ENCODE measurements at regions not wholly inside any gene's neighbourhood (a gene's known extent, or its start where the extent isn't known, plus 50 kb on each side); places are given as distances from the start of the nearest gene placed in this dataset.
A peak's percentile ranks its signal among the peaks of the same experiment; 100 is the strongest.

- Histone ChIP-seq H3K4me3 (ENCODE audit: low read depth in 1 of 2, low read length in 2 of 2) (no peak overlapping the region), H3K27ac (ENCODE audit: low read length) (no peak overlapping the region), H3K27me3 (ENCODE audit: low read depth, low read length) (no peaks in the 10 kb centered on the region), H3K36me3 (ENCODE audit: control insufficient read depth in 1 of 2, insufficient read depth in 2 of 2, low read length in 2 of 2) (no peaks in the 10 kb centered on the region), H3K9me3 (ENCODE audit: control insufficient read depth in 1 of 2, low read length in 2 of 2) (no peaks in the 10 kb centered on the region), H3K4me1 (ENCODE audit: control insufficient read depth in 1 of 2, insufficient read depth in 2 of 2, low read length in 2 of 2) (no peaks in the 10 kb centered on the region)
Measured at GRCh38 chr2:177141866-177142265, 70.7 kb upstream of the HNRNPA3 start.

GRCh38 chr2:177143444-177143843, 69.2 kb upstream of the HNRNPA3 start:
- H3K27me3 ChIP-seq (ENCODE audit: low read depth, low read length), result peaks cover 5% of the 10 kb centered on the region
- H3K36me3 ChIP-seq (ENCODE audit: control insufficient read depth in 1 of 2, insufficient read depth in 2 of 2, low read length in 2 of 2), result no peaks in the 10 kb centered on the region
- no peak overlapping the region for H3K4me3 ChIP-seq (ENCODE audit: low read depth in 1 of 2, low read length in 2 of 2)
- H3K9me3 ChIP-seq (ENCODE audit: control insufficient read depth in 1 of 2, low read length in 2 of 2), result no peaks in the 10 kb centered on the region
- no peak overlapping the region for H3K27ac ChIP-seq (ENCODE audit: low read length)
- peaks cover 0 to 4% of the 10 kb centered on the region in 2 donors for H3K4me1 ChIP-seq (ENCODE audit: control insufficient read depth in 1 of 2, insufficient read depth in 2 of 2, low read length in 2 of 2)

DNA sequence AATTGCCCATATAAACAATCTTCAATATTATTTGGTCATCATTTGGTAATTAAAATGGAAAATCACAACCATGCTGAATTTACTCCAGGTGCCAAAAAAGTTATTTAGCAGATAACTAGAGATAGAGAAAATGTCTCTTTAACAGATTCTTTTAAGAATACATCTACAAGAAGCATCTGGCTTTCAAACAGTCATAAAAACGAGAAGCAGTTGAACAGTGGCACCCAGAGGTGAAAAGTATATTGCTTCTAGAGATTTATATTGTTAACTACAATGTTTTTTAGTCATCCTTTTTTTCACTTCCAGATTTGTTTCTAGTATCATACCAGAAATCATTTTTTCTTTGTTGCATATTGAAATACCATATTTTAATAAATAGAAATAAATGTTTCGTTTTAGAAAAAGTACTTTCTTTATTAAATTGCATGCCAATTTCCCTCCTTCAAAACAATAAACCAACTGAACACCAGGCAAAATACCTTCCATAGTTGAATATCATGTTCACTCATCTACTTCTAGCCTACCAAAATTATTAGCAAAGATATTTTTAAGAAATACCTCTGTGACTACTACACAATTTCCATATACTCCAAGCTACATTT, 65.4 kb upstream of the HNRNPA3 start:
- Histone ChIP-seq H3K27ac (ENCODE audit: low read length) (no peak overlapping the region), H3K27me3 (ENCODE audit: low read depth, low read length) (peaks cover 5% of the 10 kb centered on the region), H3K4me1 (ENCODE audit: control insufficient read depth in 1 of 2, insufficient read depth in 2 of 2, low read length in 2 of 2) (peaks cover 0 to 7% of the 10 kb centered on the region in 2 donors)

GRCh38 chr2:177147834-177148445, 64.7 kb upstream of the HNRNPA3 start:
- H3K4me3 ChIP-seq (ENCODE audit: low read depth in 1 of 2, low read length in 2 of 2), result peak overlapping the region in 1 of 2 donors; percentile 69
- H3K9me3 ChIP-seq (ENCODE audit: control insufficient read depth in 1 of 2, low read length in 2 of 2), result no peaks in the 10 kb centered on the region
- no peak overlapping the region for H3K27ac ChIP-seq (ENCODE audit: low read length)
- peaks cover 5% of the 10 kb centered on the region for H3K27me3 ChIP-seq (ENCODE audit: low read depth, low read length)
- H3K4me1 ChIP-seq (ENCODE audit: control insufficient read depth in 1 of 2, insufficient read depth in 2 of 2, low read length in 2 of 2), result peaks cover 0 to 7% of the 10 kb centered on the region in 2 donors
- H3K36me3 ChIP-seq (ENCODE audit: control insufficient read depth in 1 of 2, insufficient read depth in 2 of 2, low read length in 2 of 2), result no peaks in the 10 kb centered on the region

More for the DNA sequence above, 65.4 kb upstream of the HNRNPA3 start:
- Histone ChIP-seq H3K36me3 (ENCODE audit: control insufficient read depth in 1 of 2, insufficient read depth in 2 of 2, low read length in 2 of 2) (no peaks in the 10 kb centered on the region), H3K4me3 (ENCODE audit: low read depth in 1 of 2, low read length in 2 of 2) (no peak overlapping the region), H3K9me3 (ENCODE audit: control insufficient read depth in 1 of 2, low read length in 2 of 2) (no peaks in the 10 kb centered on the region)

DNA sequence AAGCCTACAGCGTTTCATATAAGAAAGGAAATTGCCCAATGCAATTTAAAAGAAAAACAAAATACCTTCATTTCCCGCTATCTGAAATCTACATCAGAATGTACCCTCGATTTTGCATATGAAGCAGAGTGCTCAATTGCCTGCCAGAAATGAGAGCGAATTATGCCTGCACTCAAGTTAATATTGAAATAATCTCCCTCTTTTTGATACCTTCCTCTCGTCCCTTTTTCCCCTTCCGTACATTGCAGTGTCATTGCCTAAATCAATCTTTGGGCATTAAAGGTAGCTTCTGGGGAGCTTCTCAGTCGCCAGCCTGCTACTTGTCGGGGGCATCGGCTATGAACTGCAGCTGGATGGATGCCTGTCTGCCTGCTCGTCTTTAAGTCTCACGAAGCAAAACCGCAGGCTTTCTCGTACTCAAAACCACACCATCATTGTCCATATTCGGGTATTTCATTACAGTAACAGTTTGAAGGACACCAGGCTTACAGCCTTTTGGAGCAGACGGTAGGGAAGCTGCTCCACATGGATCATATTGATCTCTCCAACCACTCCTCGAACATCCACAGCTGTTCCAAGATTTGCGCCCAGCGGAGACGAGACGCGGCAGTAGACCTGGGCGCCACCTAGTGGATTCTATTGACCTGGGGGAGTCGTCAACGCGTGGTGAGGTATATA, 64.0 kb upstream of the HNRNPA3 start:
- peak overlapping the region; percentile 59 to 69 for H3K4me3 ChIP-seq (ENCODE audit: low read depth in 1 of 2, low read length in 2 of 2)
- H3K27ac ChIP-seq (ENCODE audit: low read length), result no peak overlapping the region
- H3K27me3 ChIP-seq (ENCODE audit: low read depth, low read length), result peaks cover 5% of the 10 kb centered on the region

GRCh38 chr2:177149155-177149503, 63.5 kb upstream of the HNRNPA3 start:
- Histone ChIP-seq H3K9me3 (ENCODE audit: control insufficient read depth in 1 of 2, low read length in 2 of 2) (no peaks in the 10 kb centered on the region), H3K27me3 (ENCODE audit: low read depth, low read length) (peaks cover 5% of the 10 kb centered on the region), H3K36me3 (ENCODE audit: control insufficient read depth in 1 of 2, insufficient read depth in 2 of 2, low read length in 2 of 2) (no peaks in the 10 kb centered on the region), H3K4me1 (ENCODE audit: control insufficient read depth in 1 of 2, insufficient read depth in 2 of 2, low read length in 2 of 2) (peaks cover 0 to 7% of the 10 kb centered on the region in 2 donors), H3K4me3 (ENCODE audit: low read depth in 1 of 2, low read length in 2 of 2) (peak overlapping the region; percentile 59 to 69), H3K27ac (ENCODE audit: low read length) (no peak overlapping the region)

More for the DNA sequence above, 64.0 kb upstream of the HNRNPA3 start:
- Histone ChIP-seq H3K4me1 (ENCODE audit: control insufficient read depth in 1 of 2, insufficient read depth in 2 of 2, low read length in 2 of 2) (peaks cover 0 to 7% of the 10 kb centered on the region in 2 donors), H3K9me3 (ENCODE audit: control insufficient read depth in 1 of 2, low read length in 2 of 2) (no peaks in the 10 kb centered on the region), H3K36me3 (ENCODE audit: control insufficient read depth in 1 of 2, insufficient read depth in 2 of 2, low read length in 2 of 2) (no peaks in the 10 kb centered on the region)

DNA sequence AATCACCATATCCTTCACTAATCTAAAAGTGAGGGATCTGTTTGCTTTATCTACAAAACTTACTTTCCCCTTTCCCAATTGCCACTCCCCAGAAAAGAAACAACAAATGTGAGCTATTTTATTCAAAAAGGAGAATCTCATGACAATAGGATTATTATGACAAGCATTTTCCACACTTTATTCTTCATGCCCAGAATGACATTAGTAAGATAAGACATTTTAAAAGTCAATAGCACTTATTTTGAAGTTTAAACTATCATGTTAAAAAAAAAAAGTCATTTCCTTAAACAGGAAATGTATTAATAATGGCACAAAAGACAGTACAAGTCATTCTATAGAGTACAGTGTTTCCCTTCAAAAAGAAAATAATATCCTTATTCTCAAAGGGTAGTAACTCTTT, 58.8 kb upstream of the HNRNPA3 start:
- Histone ChIP-seq H3K4me3 (ENCODE audit: low read depth in 1 of 2, low read length in 2 of 2) (no peak overlapping the region), H3K27ac (ENCODE audit: low read length) (no peak overlapping the region), H3K27me3 (ENCODE audit: low read depth, low read length) (no peaks in the 10 kb centered on the region)

GRCh38 chr2:177154809-177155208, 57.8 kb upstream of the HNRNPA3 start:
- Histone ChIP-seq H3K36me3 (ENCODE audit: control insufficient read depth in 1 of 2, insufficient read depth in 2 of 2, low read length in 2 of 2) (no peaks in the 10 kb centered on the region), H3K9me3 (ENCODE audit: control insufficient read depth in 1 of 2, low read length in 2 of 2) (no peaks in the 10 kb centered on the region), H3K4me3 (ENCODE audit: low read depth in 1 of 2, low read length in 2 of 2) (no peak overlapping the region), H3K27me3 (ENCODE audit: low read depth, low read length) (no peaks in the 10 kb centered on the region), H3K27ac (ENCODE audit: low read length) (no peak overlapping the region), H3K4me1 (ENCODE audit: control insufficient read depth in 1 of 2, insufficient read depth in 2 of 2, low read length in 2 of 2) (no peaks in the 10 kb centered on the region)

More for the DNA sequence above, 58.8 kb upstream of the HNRNPA3 start:
- Histone ChIP-seq H3K36me3 (ENCODE audit: control insufficient read depth in 1 of 2, insufficient read depth in 2 of 2, low read length in 2 of 2) (no peaks in the 10 kb centered on the region), H3K4me1 (ENCODE audit: control insufficient read depth in 1 of 2, insufficient read depth in 2 of 2, low read length in 2 of 2) (no peaks in the 10 kb centered on the region), H3K9me3 (ENCODE audit: control insufficient read depth in 1 of 2, low read length in 2 of 2) (no peaks in the 10 kb centered on the region)

DNA sequence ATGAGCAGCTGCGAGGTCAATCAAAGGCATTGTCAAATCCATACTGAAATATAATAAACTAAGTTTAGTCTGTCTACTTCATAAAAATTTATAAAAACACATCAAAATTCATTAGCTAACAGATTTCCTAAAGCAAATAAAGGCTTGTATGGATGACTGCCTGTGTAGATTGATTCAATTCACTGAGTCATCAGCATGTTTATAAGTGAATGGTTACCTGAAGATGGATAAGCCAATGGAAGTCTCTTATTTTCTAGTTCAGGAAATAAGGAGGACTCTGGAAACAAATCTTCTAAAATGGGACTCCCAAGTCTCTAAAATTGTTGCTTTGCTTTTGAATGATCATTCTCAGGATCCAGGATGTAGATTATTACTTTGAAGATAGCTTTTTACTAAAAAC, 57.0 kb upstream of the HNRNPA3 start:
- Histone ChIP-seq H3K36me3 (ENCODE audit: control insufficient read depth in 1 of 2, insufficient read depth in 2 of 2, low read length in 2 of 2) (no peaks in the 10 kb centered on the region), H3K27ac (ENCODE audit: low read length) (no peak overlapping the region), H3K4me3 (ENCODE audit: low read depth in 1 of 2, low read length in 2 of 2) (no peak overlapping the region), H3K27me3 (ENCODE audit: low read depth, low read length) (no peaks in the 10 kb centered on the region), H3K9me3 (ENCODE audit: control insufficient read depth in 1 of 2, low read length in 2 of 2) (no peaks in the 10 kb centered on the region), H3K4me1 (ENCODE audit: control insufficient read depth in 1 of 2, insufficient read depth in 2 of 2, low read length in 2 of 2) (no peaks in the 10 kb centered on the region)

DNA sequence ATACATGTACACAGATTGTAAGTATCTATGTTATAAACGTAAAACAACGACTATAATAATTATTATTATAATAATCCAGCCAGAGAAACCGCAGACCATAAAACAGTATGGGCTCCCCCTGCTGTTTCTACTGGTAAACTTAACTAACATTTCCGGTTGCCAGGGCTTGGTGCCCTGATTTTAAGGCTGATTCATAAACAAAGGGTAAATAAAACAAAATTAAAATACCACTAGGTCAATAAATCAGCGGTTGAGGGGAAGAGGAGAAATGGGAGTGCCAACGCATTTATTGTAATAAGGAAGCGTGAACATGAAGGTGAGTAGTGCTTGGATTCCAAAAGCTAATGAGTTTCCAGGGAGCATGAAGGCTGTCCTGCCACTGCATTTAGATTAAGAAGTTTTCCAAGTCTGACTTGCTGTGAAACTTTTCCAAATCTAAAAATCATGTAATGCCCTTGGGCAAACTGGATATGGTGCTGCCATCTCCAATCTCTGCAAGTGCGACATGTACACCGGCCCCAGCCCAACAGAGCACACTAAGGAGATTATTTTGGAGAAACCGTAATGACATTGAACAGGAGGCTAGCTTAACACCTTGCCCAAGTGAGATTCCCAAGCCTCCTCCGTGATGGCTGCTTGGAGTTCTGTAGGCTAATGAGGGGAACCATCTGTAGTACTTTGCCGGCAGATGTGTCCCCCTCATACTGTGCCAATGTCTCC, 50.7 kb upstream of the HNRNPA3 start:
- Histone ChIP-seq H3K4me1 (ENCODE audit: control insufficient read depth in 1 of 2, insufficient read depth in 2 of 2, low read length in 2 of 2) (peaks cover 7 to 10% of the 10 kb centered on the region in 2 donors), H3K4me3 (ENCODE audit: low read depth in 1 of 2, low read length in 2 of 2) (no peak overlapping the region), H3K9me3 (ENCODE audit: control insufficient read depth in 1 of 2, low read length in 2 of 2) (no peaks in the 10 kb centered on the region), H3K27me3 (ENCODE audit: low read depth, low read length) (no peaks in the 10 kb centered on the region), H3K27ac (ENCODE audit: low read length) (no peak overlapping the region), H3K36me3 (ENCODE audit: control insufficient read depth in 1 of 2, insufficient read depth in 2 of 2, low read length in 2 of 2) (peaks cover 0 to 3% of the 10 kb centered on the region in 2 donors)
